Endothelial cell of umbilical vein (primary cell): ENCODE measurements at regions not wholly inside any gene's neighbourhood (a gene's known extent, or its start where the extent isn't known, plus 50 kb on each side); places are given as distances from the start of the nearest gene placed in this dataset.

ENCODE experiments used
- BruUV-seq: library from RNA; stranded (reverse); fragments of 400-500 nt; replicated peaks from 2 replicates; lab custom pipeline; 2021; lab: Mats Ljungman, UMichigan
- CTCF ChIA-PET: fragments of 300-600, 350-600 bp; sonication (Branson Sonifier 250); formaldehyde crosslinking; loops from one replicate; lab custom pipeline; 2021; ENCODE audit warnings: antibody characterized with exemption, inconsistent platforms; lab: Charles Lee
- POLR2A ChIA-PET: fragments of 300-600, 350-600 bp; sonication (Branson Sonifier 250); formaldehyde crosslinking; loops from one replicate; lab custom pipeline; 2021; ENCODE audit warnings: antibody characterized with exemption, inconsistent platforms; lab: Charles Lee
- DNase-seq: peaks from one replicate; pipeline ENCODE4 v3.0.0-alpha.2; 2011; ENCODE audit warnings: low read depth, low spot score
- FAIRE-seq: peaks from 2 replicates; lab custom pipeline; 2011; peaks lifted over from hg19 to GRCh38; lab: Jason Lieb, UNC
- H2AFZ ChIP-seq: 2 replicates; pipeline ENCODE4 v1.6.0; 2012; ENCODE audit warnings: low read depth, low read length, control low read depth, inconsistent platforms
- H3K27ac ChIP-seq: 2 replicates; pipeline ENCODE4 v1.5.1; 2011; ENCODE audit warnings: low read depth, mild to moderate bottlenecking, control low read depth, low read length, moderate library complexity; ENCODE audit not compliant: insufficient read depth
- H3K27me3 ChIP-seq, 2 experiments: 2 replicates each; pipeline versions ENCODE4 v1.6.0 to v1.6.1; 2011; ENCODE audit warnings: low read length in 2 of 2, mixed read lengths in 1 of 2; ENCODE audit not compliant: control insufficient read depth in 2 of 2, insufficient read depth in 2 of 2
- H3K36me3 ChIP-seq, 2 experiments: 2 replicates in 1 of 2; 3 replicates in 1 of 2; pipeline ENCODE4 v1.5.1; 2011; ENCODE audit warnings: low read length in 2 of 2, mild to moderate bottlenecking in 1 of 2, moderate library complexity in 1 of 2; ENCODE audit not compliant: control insufficient read depth in 2 of 2, insufficient read depth in 2 of 2; ENCODE audit errors: extremely low read depth in 1 of 2
- H3K4me1 ChIP-seq: 3 replicates; pipeline ENCODE4 v1.5.1; 2011; ENCODE audit warnings: mild to moderate bottlenecking, low read length; ENCODE audit not compliant: control insufficient read depth, insufficient read depth; ENCODE audit errors: extremely low read depth
- H3K4me2 ChIP-seq: 2 replicates; pipeline ENCODE4 v1.6.1; 2011; ENCODE audit warnings: low read length, control low read depth, mixed read lengths; ENCODE audit not compliant: insufficient read depth
- H3K4me3 ChIP-seq, 3 experiments: fragments of 200-600 bp in 1 of 3; sonication (generic), shearing (Covaris generic) in 1 of 3; replicated peaks in 1 of 3; 2 replicates each; pipeline ENCODE4 v1.5.1; 2011 to 2016; ENCODE audit warnings: control low read depth in 3 of 3, low read length in 3 of 3, mild to moderate bottlenecking in 2 of 3, inconsistent platforms in 1 of 3, low read depth in 1 of 3, moderate library complexity in 1 of 3; ENCODE audit not compliant: insufficient read depth in 1 of 3
- H3K79me2 ChIP-seq: 2 replicates; pipeline ENCODE4 v1.6.0; 2012; ENCODE audit warnings: low read length, inconsistent platforms; ENCODE audit not compliant: control insufficient read depth, insufficient read depth
- H3K9ac ChIP-seq: replicated peaks from 2 replicates; pipeline ENCODE3; 2011; ENCODE audit warnings: low read length, control low read depth; ENCODE audit not compliant: insufficient read depth; ENCODE audit errors: extremely low read depth
- H3K9me1 ChIP-seq: replicated peaks from 3 replicates; pipeline ENCODE4 v1.6.0; 2011; ENCODE audit warnings: mild to moderate bottlenecking, low read length; ENCODE audit not compliant: control insufficient read depth, insufficient read depth; ENCODE audit errors: extremely low read depth
- H3K9me3 ChIP-seq: replicated peaks from 2 replicates; pipeline ENCODE4 v1.5.1; 2012; ENCODE audit warnings: low read length, inconsistent platforms; ENCODE audit not compliant: control insufficient read depth, insufficient read depth
- H4K20me1 ChIP-seq: replicated peaks from 2 replicates; pipeline ENCODE3; 2011; ENCODE audit warnings: mild to moderate bottlenecking, low read length; ENCODE audit not compliant: control insufficient read depth, insufficient read depth; ENCODE audit errors: extremely low read depth
- CTCF ChIP-seq, 2 donors: IDR thresholded peaks; 1 replicate in 1 of 2; 2 replicates in 1 of 2; pipeline ENCODE4 v1.5.1; 2011; ENCODE audit warnings: low read length in 2 of 2, mild to moderate bottlenecking in 2 of 2, moderate library complexity in 2 of 2, control low read depth in 1 of 2, inconsistent platforms in 1 of 2, low read depth in 1 of 2; ENCODE audit not compliant: insufficient read depth in 1 of 2; ENCODE audit errors: extremely low read depth in 1 of 2
- EZH2 ChIP-seq: IDR thresholded peaks from 2 replicates; pipeline ENCODE4 v1.6.1; 2012; ENCODE audit warnings: borderline replicate concordance, low read depth, mild to moderate bottlenecking, moderate library complexity, low read length, inconsistent platforms; ENCODE audit not compliant: severe bottlenecking
- FOS ChIP-seq: IDR thresholded peaks from 2 replicates; pipeline ENCODE4 v1.6.1; 2011; ENCODE audit warnings: mild to moderate bottlenecking, low read length, moderate library complexity, borderline replicate concordance; ENCODE audit not compliant: insufficient read depth
- GATA2 ChIP-seq: IDR thresholded peaks from 2 replicates; pipeline ENCODE4 v1.7.0; 2011; ENCODE audit warnings: low read depth, mild to moderate bottlenecking, moderate library complexity, mixed read lengths, low read length; ENCODE audit not compliant: insufficient read length, insufficient read depth
- JUN ChIP-seq: IDR thresholded peaks from 2 replicates; pipeline ENCODE4 v1.6.1; 2011; ENCODE audit warnings: borderline replicate concordance, low read depth; ENCODE audit not compliant: insufficient read length, insufficient read depth
- MAX ChIP-seq: IDR thresholded peaks from 2 replicates; pipeline ENCODE4 v1.6.1; 2011; ENCODE audit not compliant: insufficient read depth, insufficient read length
- MYC ChIP-seq: IDR thresholded peaks from one replicate; pipeline ENCODE4 v1.6.1; 2011; ENCODE audit warnings: mild to moderate bottlenecking, low read depth, low read length
- POLR2A ChIP-seq: IDR thresholded peaks from 2 replicates; pipeline ENCODE4 v1.6.1; 2012; ENCODE audit warnings: low read depth, mild to moderate bottlenecking, control low read depth, low read length
- POLR2AphosphoS5 ChIP-seq: IDR thresholded peaks from 2 replicates; pipeline ENCODE4 v1.6.1; 2012; ENCODE audit warnings: low read depth, mild to moderate bottlenecking, control low read depth, low read length, moderate library complexity; ENCODE audit not compliant: insufficient read depth
- dilution Hi-C: fragments of 300-500 bp; cut with MboI; formaldehyde crosslinking; loops from one replicate; pipeline ENCODE4 v1.15.0; 2019; ENCODE audit warnings: low sequenced_read_pairs; ENCODE audit not compliant: extremely low pct_ligation_motif_present
- intact Hi-C: fragments of 100-400 bp; cut with micrococcal nuclease; formaldehyde crosslinking; loops from one replicate; pipeline ENCODE4 v1.10.0; 2022

GRCh38 chrX:113408843-113409242 is 568.2 kb upstream of the AMOT start:
- H3K9ac ChIP-seq = no peak overlapping the region
- intact Hi-C loops (no loop called here), dilution Hi-C loops (no loop called here)
- no TSS peak for BruUV-seq
- H3K27me3 ChIP-seq = no peaks in the 10 kb centered on the region
- no peak overlapping the region for H2AFZ ChIP-seq
- H4K20me1 ChIP-seq = no peaks in the 10 kb centered on the region
- no peaks in the 10 kb centered on the region for H3K9me1 ChIP-seq
- FAIRE-seq = no peak
- TF ChIP-seq JUN (no peak), POLR2AphosphoS5 (no peak), POLR2A (no peak), GATA2 (no peak), EZH2 (no peak), MYC (no peak), CTCF (IDR thresholded peaks at IDR 0.05; ENCODE audit: extremely low read depth in 1 of 2, insufficient read depth in 1 of 2, low read depth in 1 of 2, low read length in 2 of 2) (no peak), FOS (no peak), MAX (no peak)
- H3K36me3 ChIP-seq = no peaks in the 10 kb centered on the region
- no peaks in the 10 kb centered on the region for H3K4me1 ChIP-seq
- ChIA-PET CTCF (no interaction called here), POLR2A (no interaction called here)
- no peak overlapping the region for H3K27ac ChIP-seq
- no peak overlapping the region for H3K4me3 ChIP-seq
- DNase-seq = no peak
- no peaks in the 10 kb centered on the region for H3K79me2 ChIP-seq
- H3K9me3 ChIP-seq = no peaks in the 10 kb centered on the region
- H3K4me2 ChIP-seq = no peak overlapping the region
